Adrenal gland (tissue), 9 donors: ENCODE measurements at regions not wholly inside any gene's neighbourhood (a gene's known extent, or its start where the extent isn't known, plus 50 kb on each side); places are given as distances from the start of the nearest gene placed in this dataset.

Experiments
- DNase-seq, 7 donors: peaks; one replicate each; pipeline ENCODE4 v3.0.0-alpha.2; 2019 to 2020
- H3K27ac ChIP-seq, 5 donors: fragments of 200-600 bp; sonication (generic) in 4 of 5; 1 replicate in 3 of 5; 2 replicates in 2 of 5; pipeline versions ENCODE4 v1.5.1 to v1.8.0; 2016 to 2020; ENCODE audit warnings: mild to moderate bottlenecking in 1 of 5
- H3K27me3 ChIP-seq: fragments of 200-600 bp; 2 replicates; pipeline ENCODE4 v1.8.0; 2021
- H3K36me3 ChIP-seq, 2 donors: fragments of 200-600 bp; replicated peaks in 1 of 2; 1 replicate in 1 of 2; 2 replicates in 1 of 2; pipeline versions ENCODE4 v1.5.1 to v1.8.0; 2018 to 2022
- H3K4me1 ChIP-seq, 2 donors: fragments of 200-600 bp; replicated peaks in 1 of 2; 1 replicate in 1 of 2; 2 replicates in 1 of 2; pipeline versions ENCODE4 v1.5.1 to v1.8.0; 2018 to 2021
- H3K4me3 ChIP-seq, 4 donors: fragments of 200-600 bp; sonication (generic) in 3 of 4; one replicate each; pipeline ENCODE4 v1.5.1; 2016 to 2018
- H3K9me3 ChIP-seq, 3 donors: fragments of 200-600 bp; sonication (generic) in 1 of 3; replicated peaks in 1 of 3; 1 replicate in 2 of 3; 2 replicates in 1 of 3; pipeline versions ENCODE4 v1.5.1 to v1.8.0; 2016 to 2021
- POLR2A ChIP-seq, 2 donors: fragments of 450-650 bp; IDR thresholded peaks; one replicate each; pipeline ENCODE4 v1.6.1; 2017; ENCODE audit warnings: antibody characterized with exemption in 2 of 2, mild to moderate bottlenecking in 2 of 2, moderate library complexity in 1 of 2
- WGBS, 4 donors: extraction: QIAGEN DNeasy Blood & Tissue Kit in 2 of 4; methylation state at CpG; one replicate each; pipeline versions ENCODE4 v1.1.5 to v1.1.7; 2013 to 2017; 5-methylcytosine and 5-hydroxymethylcytosine counted together
- intact Hi-C, 2 donors: fragments of 100-400 bp; cut with DNase I; formaldehyde crosslinking; loops; one replicate each; pipeline versions ENCODE4 v1.14.1 to v1.15.0; 2022 to 2023
- TF ChIP-seq, protein P1 (sequence below), 6 experiments: fragments of 450-650 bp in 4 of 6; fragments of 200-600 bp in 2 of 6; sonication (generic) in 1 of 6; IDR thresholded peaks; 1 replicate in 5 of 6; 2 replicates in 1 of 6; pipeline versions ENCODE4 v1.5.1 to v1.8.0; 2016 to 2021; ENCODE audit warnings: antibody characterized with exemption in 6 of 6, mild to moderate bottlenecking in 2 of 6, moderate library complexity in 1 of 6
- donor health status: healthy with polysubstance abuse.
- donor health status: Bipolar disorder and iron deficiency.
- donor health status: DM: yes; HTN: yes; CAD: no.
- donor health status: DM: no; HTN: no; CAD: no.
- donor health status: DM: no; HTN: no; CAD: no.

DNA sequence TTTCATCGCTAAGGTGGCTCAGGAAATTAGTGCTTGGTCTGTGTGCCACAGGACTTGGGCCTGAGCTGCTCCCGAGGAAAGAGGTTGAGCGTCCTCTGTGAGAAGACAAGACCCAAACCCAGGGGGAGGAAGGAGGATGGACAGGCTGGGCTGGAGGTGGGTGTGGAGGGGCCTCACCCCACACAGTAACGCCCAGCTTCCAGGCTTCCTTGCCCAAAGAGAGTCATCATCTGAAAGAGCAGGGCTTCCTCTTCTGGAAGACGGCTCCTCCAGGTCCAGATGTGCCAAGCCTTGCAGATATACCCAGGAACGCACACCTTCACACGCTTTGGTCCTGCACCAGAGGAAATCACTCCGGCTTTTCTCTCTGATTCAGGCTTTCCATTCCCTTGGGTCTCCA, 127.8 kb upstream of the MGMT start:
- intact Hi-C loops: no loop called here
- Histone ChIP-seq H3K27me3 (no peaks in the 10 kb centered on the region), H3K4me3 (no peak overlapping the region), H3K36me3 (no peaks in the 10 kb centered on the region), H3K27ac (no peak overlapping the region), H3K9me3 (no peaks in the 10 kb centered on the region), H3K4me1 (no peaks in the 10 kb centered on the region)
- 77 to 90% (median 86%) methylated on average over 7 to 8 of the region's 8 CpGs for WGBS, 4 donors
- no peak for DNase-seq
- TF ChIP-seq, protein P1, sequence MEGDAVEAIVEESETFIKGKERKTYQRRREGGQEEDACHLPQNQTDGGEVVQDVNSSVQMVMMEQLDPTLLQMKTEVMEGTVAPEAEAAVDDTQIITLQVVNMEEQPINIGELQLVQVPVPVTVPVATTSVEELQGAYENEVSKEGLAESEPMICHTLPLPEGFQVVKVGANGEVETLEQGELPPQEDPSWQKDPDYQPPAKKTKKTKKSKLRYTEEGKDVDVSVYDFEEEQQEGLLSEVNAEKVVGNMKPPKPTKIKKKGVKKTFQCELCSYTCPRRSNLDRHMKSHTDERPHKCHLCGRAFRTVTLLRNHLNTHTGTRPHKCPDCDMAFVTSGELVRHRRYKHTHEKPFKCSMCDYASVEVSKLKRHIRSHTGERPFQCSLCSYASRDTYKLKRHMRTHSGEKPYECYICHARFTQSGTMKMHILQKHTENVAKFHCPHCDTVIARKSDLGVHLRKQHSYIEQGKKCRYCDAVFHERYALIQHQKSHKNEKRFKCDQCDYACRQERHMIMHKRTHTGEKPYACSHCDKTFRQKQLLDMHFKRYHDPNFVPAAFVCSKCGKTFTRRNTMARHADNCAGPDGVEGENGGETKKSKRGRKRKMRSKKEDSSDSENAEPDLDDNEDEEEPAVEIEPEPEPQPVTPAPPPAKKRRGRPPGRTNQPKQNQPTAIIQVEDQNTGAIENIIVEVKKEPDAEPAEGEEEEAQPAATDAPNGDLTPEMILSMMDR (IDR thresholded peaks at IDR 0.05): no peak
- no peak for TF ChIP-seq POLR2A (IDR thresholded peaks at IDR 0.05)

DNA sequence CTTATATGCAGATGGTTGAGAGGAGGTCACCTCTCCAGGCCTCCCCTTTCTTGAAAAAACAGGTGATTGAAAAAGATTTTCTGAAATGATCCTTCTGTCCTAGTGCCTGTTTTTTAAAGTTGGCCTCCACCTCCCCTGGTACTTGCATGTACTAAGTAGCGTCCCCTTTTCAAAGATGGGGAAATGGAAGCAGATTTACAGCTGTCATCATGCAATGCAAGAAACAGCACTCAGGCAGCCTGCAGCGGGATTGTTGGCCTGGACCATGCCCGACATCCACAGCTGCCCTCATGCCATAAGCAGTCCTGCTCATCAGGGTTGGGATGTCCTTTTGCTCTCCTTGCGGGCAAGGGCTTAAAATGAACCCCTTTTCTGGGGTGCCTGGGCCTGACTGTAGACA, 127.2 kb upstream of the MGMT start:
- intact Hi-C loops: no loop called here

DNA sequence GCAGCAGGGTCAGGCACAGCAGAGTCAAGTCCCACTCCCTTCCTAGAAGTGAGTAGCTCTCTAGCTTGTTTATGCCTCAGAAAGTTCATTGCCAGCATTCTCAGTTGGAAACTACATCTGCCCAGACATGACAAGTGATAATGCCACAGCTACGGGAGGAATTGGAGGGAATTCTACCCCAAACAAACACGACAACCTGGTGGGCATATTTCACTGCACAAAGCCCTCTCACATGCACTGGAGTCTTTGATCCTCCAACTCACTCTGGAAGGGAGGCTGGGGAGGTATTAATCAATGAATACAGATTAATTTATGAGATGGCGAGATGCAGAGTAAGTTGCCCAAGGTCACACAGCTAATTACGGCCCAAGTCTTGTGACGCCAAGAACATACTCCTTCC, 126.0 kb upstream of the MGMT start:
- no peak for DNase-seq
- no peaks in the 10 kb centered on the region for H3K9me3 ChIP-seq
- H3K4me3 ChIP-seq: no peak overlapping the region
- H3K4me1 ChIP-seq: no peaks in the 10 kb centered on the region
- H3K27me3 ChIP-seq: no peaks in the 10 kb centered on the region
- TF ChIP-seq, protein P1 (IDR thresholded peaks at IDR 0.05): no peak
- TF ChIP-seq POLR2A (IDR thresholded peaks at IDR 0.05): no peak
- H3K27ac ChIP-seq: no peak overlapping the region
- WGBS, 4 donors: 41 to 59% (median 51%) methylated on average over 5 of the region's 5 CpGs
- intact Hi-C loops: no loop called here
- no peaks in the 10 kb centered on the region for H3K36me3 ChIP-seq

More for the DNA sequence above, 127.2 kb upstream of the MGMT start:
- Histone ChIP-seq H3K27ac (no peak overlapping the region), H3K4me1 (no peaks in the 10 kb centered on the region), H3K36me3 (no peaks in the 10 kb centered on the region), H3K27me3 (no peaks in the 10 kb centered on the region), H3K9me3 (no peaks in the 10 kb centered on the region), H3K4me3 (no peak overlapping the region)
- DNase-seq: no peak
- 86 to 97% (median 88%) methylated on average over 4 of the region's 4 CpGs for WGBS, 4 donors
- TF ChIP-seq, protein P1 (IDR thresholded peaks at IDR 0.05): no peak
- no peak for TF ChIP-seq POLR2A (IDR thresholded peaks at IDR 0.05)

DNA sequence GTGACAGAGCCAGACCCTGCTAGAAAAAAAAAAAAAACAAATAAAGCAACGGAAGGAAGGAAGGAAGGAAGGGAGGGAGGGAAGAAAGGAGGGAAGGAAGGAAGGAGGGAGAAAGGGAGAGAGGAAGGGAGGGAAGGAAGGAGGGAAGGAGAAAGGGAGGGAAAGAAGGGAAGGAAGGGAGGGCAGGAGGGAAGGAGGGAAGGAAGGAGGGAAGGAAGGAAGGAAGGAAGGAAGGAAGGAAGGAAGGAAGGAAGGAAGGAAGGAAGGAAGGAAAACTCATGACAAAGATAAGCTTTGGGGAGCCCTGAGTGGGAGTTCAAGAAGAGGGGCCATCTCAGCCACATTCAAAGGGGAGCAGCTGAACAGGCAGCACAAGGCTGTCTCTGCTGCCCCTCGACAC, 124.7 kb upstream of the MGMT start:
- WGBS, 4 donors: 30 to 61% (median 40%) methylated on average over 2 of the region's 2 CpGs
- intact Hi-C loops: no loop called here
- H3K4me1 ChIP-seq: no peaks in the 10 kb centered on the region
- no peaks in the 10 kb centered on the region for H3K27me3 ChIP-seq
- H3K4me3 ChIP-seq: no peak overlapping the region
- no peaks in the 10 kb centered on the region for H3K9me3 ChIP-seq
- no peaks in the 10 kb centered on the region for H3K36me3 ChIP-seq
- DNase-seq: no peak
- no peak for TF ChIP-seq POLR2A (IDR thresholded peaks at IDR 0.05)
- TF ChIP-seq, protein P1 (IDR thresholded peaks at IDR 0.05): no peak
- H3K27ac ChIP-seq: no peak overlapping the region
